ENCODE measurements at regions not wholly inside any gene's neighbourhood (a gene's known extent, or its start where the extent isn't known, plus 50 kb on each side); places are given as distances from the start of the nearest gene placed in this dataset.

DNA sequence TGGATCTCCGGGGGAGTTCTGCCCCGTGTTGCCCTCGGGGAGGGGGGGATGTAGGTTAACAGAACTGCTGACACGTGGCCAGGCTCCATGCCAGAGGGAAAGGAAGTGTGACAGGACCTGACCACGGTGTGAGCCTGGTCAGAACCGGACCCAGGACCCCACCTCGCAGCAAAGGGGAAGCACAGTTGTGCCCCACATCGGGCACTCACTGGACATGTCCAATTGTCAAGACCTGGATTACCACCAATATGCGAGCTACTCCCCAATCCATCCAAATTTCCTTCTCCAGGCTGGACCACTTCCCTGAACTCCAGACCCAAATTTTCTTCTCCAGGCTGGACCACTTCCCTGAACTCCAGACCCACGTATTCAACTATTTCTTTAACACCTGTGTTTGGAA, 78.8 kb upstream of the PIWIL1 start:
- DNase-seq (ENCODE audit: low spot score), result no peak

DNA sequence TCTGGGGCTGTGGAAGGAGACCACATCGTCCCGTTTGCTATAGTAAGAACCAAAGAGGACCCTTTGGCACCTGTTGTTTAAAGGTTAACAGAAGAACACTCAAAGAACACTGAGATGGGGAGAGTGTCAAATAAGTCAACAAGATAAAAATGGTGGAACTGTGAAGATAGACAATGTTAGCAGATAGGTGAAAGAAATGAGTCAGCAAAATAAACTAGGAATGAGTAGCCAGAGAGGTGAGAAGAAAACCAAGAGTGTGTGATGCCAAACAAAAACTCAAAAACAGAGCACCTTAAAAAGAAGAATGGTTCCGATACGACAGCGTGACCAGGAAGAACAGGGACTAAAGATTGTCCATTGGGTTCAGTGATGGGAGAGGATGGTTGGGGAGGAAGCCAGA, 74.7 kb upstream of the PIWIL1 start:
- no peak for DNase-seq (ENCODE audit: low spot score)

- DNase-seq (ENCODE audit: low spot score), result no peak
Observed at GRCh38 chr12:130263996-130264395, 73.7 kb upstream of the PIWIL1 start.

DNA sequence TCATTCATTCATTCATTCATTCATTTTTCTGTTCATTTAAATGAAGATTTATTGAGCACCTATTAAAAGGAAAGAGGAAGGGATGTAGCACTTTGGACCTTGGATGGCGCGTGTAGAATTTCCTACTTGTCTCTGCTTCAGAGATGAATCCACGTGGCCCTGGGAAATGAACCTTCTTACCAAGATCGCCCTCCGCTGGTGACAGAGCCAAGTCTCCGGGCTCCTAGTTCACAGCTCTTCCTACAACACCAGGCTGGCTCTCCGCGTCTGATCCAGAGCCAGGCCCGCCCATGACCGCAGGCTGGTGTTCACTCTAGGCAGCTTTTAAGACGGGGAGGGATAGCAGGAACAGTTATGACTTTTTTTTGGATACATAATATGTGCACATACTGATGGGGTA, 70.9 kb upstream of the PIWIL1 start:
- no peak for DNase-seq (ENCODE audit: low spot score)

DNA sequence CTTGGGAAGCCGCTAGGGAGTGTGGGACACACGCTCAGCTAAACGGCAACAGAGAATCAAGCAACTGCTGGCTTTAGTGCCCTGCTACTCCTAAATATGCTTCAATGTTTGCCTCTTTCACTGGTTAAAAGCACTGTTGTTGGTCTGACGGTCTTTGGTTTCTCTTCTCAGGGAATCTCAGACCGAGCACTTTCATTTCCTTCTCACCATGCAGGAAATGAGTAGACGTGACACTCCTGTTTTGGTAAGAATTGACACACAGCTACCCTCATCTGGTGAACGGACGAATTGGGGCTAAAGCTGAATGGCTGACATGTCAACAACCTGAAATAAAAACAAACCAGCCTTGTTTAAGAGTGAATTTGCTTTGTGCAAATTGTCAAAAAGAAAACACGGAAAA, 57.5 kb upstream of the PIWIL1 start:
- DNase-seq (ENCODE audit: low spot score), result no peak

- DNase-seq (ENCODE audit: low spot score), result no peak
Observed at GRCh38 chr12:130280742-130281141, 56.9 kb upstream of the PIWIL1 start.

GRCh38 chr12:130281153-130281799, 56.4 kb upstream of the PIWIL1 start:
- peak; percentile 29 for DNase-seq (ENCODE audit: low spot score)

DNA sequence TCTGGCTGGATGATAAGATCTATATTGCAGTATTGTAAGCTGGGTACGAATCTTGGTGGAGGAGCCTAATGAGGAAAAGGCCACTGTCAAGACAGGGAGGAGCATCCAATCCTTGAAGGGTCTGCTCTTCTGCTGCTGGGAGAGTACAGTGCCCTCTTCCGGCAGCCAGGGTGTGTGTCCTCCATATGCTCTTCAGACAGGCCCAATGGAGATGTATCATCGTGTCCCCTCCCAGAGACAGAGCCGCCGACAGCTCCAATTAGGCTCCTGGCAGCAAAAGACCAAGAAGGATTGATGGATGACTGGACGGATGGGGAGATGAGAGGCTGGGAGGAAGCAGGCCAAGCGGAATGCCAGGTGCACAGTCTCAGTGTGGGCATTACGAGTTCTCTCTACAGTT, 51.6 kb upstream of the PIWIL1 start:
- DNase-seq (ENCODE audit: low spot score), result peak; percentile 26

DNA sequence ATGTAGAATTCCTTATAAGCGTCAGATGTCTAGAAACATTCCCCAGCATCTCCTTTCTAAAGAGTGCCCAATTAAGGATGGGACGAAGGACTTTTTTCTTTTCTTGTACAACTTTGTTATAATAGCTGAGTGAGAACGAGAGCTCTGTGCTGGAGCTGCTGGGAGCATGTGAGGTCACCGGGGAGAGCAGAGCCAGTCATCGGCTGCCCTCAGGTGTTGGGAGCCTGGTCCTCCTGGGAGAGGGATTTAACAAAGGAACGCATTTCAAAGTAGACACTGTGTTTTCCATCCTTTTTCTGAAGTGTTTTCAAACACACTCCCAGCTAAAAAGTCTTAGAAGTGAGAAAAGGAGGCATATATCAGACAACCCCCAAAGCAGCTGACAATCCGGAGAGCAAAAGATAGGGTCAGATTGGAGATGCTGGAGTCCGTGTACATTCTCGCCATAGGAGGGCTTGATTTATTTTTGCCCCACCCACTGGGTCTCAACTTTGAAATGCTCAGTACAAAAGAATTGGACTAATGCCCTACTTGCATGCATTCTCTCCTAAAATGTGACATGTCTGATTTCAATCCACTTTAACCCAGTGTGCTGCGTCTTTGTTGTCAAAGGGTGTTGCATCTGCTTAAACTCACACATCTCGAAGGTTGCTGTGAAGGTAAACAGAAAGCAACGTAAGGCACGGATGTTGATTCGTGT, 50.8 kb upstream of the PIWIL1 start:
- no peak for DNase-seq (ENCODE audit: low spot score)
